G401.6 (cell line): ENCODE measurements at regions not wholly inside any gene's neighbourhood (a gene's known extent, or its start where the extent isn't known, plus 50 kb on each side); places are given as distances from the start of the nearest gene placed in this dataset.
"Not testable (repeated sequence)": the region's sequence is repeated elsewhere in the genome, so short reads cannot be mapped to it uniquely, and the experiment has no call there.

ENCODE experiments used
- FAIRE-seq: peaks from 2 replicates; lab custom pipeline; 2012; peaks lifted over from hg19 to GRCh38; lab: Jason Lieb, UNC

DNA sequence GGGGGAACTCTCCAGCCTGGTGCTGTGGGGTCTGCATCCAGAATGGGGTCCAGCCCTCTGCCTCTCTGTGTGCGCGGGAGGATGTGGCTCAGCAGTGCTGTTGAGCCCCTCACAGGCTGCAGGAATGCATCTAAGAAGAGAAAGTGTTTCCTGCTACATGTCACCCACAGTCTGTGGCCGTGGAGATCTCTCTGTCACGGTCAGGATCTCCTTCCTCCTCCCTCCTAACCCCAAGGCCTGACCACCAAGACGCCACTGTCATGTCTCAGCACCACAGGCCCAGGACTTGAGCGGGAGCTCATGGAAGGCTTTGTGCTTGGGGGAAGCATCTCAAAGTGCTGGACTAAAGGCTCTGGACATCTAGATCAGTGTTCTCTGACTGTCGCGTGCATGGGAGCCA lies 90.1 kb downstream of the SREK1 start:
- no peak for FAIRE-seq

DNA sequence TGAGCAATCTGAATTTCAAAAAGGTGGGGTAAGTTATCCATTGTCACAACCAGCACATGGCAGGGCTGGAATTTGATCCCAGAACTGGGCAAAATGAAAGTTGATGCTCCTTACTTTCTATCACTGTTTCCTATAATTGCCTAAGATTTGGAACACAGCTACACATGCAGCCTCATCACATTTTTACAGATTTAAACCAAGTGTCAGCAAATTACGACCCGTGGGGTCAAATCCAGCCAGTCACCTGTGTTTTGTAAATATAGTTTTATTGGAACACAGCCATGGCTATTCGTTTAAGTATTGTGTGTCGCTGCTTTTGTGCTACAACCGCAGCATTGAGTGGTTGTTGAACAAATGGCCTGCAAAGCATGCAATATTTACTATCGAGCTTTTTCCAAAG lies 94.3 kb downstream of the SREK1 start:
- no peak for FAIRE-seq

DNA sequence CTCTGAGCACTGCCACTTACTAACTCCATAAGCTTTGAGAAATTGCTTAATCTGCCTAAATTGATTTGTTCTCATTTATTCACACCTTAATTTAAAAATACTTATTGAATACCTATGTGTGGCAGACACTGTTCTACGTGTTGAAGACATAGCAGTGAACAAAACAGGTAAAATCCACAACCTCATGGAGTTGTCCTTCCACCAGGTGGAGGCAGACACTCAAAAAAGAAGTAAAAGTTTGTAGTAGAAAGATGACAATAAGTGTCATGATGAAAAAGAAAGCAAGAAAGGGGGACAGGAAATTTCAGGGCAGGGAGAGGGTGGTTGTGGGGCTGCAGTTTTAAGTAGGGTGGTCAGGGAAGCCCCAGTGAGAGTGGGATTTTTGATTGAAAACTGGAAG lies 94.9 kb downstream of the SREK1 start:
- no peak for FAIRE-seq

DNA sequence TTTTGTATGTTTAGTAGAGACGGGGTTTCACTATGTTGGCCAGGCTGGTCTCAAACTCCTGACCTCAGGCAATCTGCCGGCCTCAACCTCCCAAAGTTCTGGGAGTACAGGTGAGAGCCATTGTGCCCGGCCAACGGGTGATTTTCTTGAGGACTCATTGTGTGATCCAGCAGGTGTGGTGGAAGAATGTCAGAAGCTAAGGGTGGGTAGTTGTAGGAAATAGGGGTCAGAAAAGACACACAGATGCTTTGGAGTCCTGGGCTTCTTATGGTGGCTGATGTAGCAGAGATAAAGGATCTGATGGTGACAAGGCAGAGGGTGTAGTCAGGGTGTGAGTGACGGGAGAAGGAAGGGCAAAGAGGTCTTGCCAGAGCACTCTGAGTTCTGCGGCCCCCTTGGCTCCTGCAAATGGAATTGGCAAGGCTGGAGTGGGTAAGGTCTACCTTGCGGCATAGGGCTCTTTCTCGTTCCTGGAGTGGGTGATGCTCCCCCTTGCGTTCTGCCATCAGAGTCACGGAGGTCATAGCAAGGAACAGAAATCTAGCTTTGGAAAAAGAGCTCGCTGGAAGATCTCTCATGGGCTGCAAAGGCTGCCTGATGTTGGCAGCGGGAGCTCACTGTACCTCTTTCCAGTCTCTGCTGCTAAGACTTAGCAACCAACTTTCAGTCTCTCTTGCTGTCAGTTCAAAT lies 97.2 kb downstream of the SREK1 start:
- FAIRE-seq: no peak

DNA sequence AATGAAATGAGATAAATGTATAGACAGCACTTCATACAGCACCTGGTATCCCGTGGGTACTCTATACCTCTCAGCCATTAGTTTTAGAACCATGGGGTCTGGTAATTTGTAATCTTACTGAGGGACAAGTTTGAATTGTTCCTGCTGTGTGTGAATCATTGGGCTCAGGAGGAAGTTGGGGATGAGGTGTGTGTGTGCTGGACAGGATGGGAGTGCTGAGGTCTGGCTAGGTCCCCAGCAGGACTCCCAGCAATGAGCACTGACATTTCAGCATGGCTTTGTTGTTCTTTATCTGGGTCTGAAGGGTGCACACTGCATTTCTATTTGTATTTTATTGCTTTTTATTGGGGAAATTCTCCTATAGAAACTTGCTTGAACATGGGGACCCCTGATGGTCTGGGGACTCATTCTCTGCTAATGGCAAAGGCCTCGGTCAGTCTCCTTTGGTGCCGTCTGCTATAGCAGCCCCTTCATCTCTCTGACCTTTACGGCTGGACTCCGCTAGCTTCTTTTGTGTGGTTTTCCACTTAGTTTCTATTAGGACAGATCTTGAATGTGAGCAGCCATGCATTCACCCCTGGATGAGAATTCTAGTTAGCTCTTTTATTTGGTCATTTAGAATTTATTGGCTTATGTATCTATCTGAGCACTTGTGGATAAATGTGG lies 98.1 kb downstream of the SREK1 start:
- no peak for FAIRE-seq

DNA sequence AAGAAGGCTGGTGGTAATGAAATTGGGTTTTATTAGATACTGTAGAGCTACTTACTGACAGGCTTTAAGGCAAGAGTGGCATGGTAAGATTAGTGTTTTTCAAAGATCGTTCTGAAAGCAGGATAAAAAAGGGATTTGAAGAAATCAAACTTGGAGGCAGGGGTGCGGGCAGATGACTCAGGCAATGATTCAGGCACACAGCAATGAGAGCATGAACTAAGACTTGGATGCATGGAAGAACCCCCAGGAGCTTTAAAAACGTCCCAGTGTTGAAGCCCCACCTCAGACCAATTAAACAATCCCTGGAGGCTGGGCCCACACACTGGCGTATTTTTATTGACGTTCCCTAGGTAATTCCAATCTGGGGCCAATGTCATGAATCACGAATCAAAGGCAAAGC lies 102.5 kb downstream of the SREK1 start:
- no peak for FAIRE-seq

DNA sequence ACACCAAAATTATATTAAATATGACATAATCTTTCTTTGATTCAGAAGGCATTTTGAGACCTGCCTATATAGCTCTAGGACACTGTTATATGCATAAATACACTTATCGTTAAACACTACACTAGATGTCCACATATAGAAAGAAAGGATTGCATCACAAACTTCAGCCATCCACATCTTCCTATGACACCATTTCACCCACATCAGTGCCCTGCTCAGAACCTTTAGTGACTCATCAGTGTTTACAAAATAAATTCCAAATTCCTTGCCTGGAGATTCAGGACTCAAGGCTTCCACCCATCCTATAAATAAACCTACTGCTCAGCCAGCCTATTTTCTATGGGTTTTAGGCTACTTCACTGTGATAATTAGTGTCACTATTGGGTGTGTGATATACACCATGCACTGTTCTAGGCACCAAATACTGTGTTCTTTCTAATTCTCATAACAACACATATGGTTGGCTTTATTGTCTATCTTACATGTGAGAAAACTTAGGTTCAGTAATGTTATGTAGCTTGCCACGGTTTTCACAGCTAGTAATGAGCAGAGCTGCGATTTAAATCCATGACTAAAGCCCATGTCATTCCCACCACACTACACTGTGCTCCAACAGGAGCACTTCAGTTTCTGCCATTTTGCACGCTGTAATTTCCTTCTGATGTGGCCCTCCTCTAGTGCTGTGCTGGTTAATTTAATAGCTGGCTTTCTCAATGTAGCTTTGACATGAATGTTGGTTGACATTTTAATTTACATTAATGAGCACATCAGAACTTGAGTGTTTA lies 103.3 kb downstream of the SREK1 start:
- FAIRE-seq: no peak

DNA sequence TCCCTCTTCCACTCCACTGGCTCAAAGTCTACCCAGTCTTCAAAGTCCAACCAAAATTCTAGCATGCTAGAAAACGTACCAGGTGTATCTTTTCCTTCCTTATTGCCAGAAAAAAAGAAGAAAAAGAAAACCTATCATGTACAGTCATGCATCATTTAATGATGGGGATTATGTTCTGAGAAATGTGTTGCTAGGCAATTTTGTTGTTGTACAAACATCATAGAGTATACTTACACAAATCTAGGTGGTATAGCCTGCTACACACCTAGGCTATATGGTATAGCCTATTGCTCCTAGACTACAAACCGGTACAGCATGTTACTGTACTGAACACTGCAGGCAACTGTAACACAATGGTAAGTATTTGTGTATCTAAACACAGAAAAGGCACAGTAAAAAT lies 104.8 kb downstream of the SREK1 start:
- no peak for FAIRE-seq

DNA sequence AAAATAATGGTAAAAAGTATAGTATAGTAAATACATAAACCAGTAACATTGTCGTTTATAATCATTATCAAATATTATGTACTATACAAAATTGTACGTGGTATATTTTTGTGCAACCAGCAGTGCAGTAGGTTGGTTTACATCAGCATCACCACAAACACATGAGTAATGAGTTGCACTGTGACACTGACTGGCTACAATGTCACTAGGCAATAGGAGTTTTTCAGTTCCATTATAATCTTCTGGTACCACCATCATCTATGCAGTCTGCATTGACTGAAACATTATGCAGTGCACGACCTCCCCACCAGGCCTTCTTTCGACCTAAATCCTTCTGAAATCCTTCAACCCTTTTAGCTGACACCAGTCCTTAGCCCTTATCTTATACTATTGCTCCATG lies 105.8 kb downstream of the SREK1 start:
- no peak for FAIRE-seq

DNA sequence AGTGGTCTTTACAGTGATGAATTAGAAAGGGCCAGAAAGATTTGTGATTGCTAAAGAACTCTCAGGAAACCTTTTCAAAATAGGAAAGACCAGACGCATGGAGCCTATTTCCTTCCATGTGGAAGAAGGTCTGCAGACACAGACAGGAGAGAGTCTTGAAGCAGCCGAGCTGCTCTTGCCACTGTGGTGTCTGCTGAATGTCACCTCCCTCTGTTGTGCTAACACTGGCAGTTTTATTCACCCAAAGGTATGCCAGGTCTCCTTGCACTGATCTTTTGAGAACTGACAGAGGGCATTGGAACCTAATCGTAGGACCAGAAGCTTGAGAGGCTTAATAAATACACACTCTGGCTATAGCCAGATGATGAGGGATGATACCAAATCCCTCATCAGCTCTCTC lies 108.7 kb downstream of the SREK1 start:
- no peak for FAIRE-seq

DNA sequence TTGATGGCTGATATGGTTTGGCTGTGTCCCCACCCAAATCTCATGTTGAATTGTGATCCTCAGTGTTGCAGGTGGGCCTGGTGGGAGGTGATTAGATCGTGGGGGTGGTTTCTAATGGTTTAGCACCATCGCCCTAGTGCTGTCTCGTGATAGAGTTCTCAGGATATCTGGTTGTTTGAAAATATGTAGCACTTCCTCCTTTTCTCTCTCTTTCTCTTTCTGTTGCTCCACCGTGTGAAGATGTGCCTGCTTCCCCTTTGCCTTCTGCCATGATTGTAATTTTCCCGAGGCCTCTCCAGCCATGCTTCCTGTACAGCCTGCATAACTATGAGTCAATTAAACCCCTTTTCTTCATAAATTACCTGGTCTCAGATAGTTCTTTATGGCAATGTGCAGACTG lies 111.6 kb downstream of the SREK1 start:
- FAIRE-seq: no peak

DNA sequence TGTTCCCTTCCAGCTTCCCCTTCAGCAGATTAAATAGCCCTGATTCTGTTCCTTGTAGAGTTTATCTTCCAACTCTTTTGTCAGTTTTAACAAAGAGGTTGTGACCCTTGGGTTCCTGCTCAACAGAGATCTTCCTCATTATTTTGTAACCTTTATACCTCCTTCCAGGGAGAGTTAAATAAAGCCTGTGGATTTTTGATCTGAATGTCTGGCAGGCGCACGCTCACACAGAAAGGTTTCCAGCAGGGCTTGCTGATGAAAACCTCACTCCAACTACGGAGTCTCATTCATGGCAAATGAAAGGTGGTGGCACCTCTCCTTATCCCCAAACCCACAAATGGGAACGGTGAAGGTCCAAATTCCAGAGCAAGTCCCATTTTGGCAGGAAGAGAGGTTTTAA lies 129.0 kb downstream of the SREK1 start:
- no peak for FAIRE-seq

DNA sequence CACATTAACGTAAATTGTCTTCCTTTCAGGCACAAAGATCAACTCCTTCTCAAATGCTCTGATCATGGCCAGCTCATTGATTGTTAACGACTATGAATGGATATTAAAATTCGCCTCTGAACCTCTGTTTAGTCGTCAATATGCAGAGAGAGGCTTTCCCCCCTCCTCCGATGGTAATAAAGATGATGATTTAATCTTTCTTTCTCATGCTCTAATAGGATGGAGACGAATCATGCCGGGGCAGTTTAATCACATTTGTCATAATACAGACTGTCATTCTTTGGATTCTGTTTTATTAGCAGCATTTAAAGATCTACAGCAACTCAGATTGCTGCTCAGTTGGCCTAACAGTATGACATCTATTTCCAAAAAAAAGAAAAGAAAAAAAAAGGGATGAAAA lies 132.9 kb downstream of the SREK1 start:
- FAIRE-seq: no peak

DNA sequence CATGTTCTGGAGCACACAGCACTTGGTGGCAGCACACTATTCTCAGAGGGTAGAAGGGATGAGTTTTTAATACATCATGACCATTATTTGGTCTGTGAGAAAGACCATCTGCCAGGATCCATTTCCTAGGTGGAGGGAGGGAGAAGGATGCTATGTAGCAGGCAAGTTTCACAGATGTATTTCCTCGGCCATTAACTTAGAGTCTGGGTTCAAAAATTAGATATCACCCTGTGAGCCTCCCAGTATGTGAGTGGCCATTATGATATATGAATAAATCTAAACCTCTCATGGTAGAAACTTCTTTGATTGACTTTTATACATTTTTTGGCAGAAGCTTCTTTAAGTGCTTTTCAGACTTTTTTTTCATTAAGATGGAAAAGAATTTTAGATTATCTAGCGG lies 133.9 kb downstream of the SREK1 start:
- FAIRE-seq: no peak

DNA sequence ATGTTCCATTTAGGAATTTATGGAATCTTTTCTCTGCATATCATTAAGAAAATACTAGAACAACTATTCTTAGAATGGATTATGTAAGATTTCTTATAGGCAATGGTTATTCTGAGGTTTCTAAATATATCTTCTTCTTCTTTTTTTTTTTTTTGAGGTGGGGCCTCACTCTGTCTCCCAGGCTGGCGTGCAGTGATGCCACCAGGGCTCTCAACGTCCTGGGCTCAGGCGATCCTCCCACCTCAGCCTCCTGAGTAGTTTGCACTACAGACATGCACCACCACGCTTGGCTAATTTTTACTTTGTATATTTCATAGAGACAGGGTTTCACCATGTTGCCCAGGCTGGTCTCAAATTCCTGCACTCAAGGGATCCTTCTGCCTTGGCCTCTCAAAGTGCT lies 137.2 kb downstream of the SREK1 start:
- no peak for FAIRE-seq

DNA sequence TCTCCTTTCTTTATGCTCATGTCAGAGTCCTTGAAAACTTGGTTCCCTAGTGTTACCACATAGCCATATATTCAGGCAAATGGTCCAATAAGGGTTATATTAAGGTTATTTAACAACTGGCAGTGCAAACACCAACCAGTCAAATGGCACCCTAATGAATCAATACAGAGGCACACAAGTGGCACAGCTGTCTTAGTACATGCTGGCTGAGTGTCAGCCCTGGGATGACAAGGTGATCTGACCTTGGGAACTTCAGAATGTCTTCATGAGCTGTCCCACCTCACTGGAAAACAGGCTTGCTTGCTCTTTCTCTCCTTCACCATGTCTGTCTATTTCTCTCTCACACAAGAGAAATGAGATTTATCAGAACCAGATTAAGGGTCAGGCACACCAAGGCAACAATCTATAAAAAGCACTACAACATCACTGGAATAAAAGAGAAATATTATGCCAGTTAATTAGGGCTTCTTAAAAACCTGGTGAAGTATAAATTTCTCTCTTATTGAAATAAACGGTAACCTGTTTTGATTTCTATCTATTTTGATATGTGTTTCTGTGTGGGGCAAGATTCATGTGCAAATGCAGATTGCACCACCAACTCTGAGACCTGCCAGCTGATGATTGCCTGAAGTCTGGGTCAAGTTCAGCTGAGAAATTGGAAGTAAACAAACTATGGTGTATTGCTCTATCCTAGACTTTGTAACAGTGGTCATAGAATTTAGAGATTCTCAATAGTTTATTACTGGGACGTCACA lies 140.7 kb downstream of the SREK1 start:
- no peak for FAIRE-seq

DNA sequence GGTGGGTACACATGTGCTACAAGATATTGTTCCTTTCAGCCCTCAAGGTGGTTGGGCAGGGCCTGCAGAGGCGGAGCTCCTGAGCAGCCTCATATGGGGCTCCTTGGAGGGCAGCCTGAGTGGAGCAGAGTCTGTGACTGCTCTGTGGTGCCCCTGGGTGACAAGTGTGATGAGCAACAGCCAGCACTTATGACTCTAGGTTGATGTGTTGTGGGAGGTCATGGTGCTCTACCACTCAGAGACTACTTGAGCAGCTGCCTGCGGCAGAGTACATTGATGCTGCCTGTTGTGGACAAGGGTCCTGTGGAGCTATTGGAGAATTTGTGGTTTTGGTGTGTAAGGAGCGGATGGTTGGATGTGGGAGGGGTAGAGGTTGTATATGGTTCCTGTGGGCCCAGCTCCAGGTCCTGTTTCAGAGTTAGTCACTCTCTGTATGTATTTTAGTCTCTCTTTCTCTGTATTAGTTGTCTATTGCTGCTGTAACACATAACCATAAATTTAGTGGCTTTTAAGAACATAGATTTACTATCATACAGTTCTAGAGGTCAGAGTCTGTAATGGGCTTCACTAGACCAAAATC lies 141.3 kb downstream of the SREK1 start:
- no peak for FAIRE-seq

DNA sequence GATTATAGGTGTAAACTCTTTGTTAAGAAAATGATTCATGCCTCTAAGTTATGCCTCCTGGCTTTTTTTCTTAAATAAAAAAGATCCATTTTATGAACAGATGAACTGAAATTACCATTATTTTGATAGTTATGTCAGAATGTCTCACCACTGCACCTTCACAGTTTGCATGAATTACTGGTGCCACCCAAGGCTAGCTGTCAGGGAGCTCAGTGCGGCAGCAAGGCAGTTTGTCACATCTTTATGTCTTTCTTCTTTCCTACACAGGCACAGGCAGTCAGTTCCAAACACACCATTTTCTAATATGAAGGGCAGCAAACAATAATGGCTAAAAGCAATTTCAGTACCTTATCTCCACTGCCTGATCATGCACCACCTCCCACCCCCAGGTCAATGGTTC lies 147.7 kb downstream of the SREK1 start:
- FAIRE-seq: no peak

DNA sequence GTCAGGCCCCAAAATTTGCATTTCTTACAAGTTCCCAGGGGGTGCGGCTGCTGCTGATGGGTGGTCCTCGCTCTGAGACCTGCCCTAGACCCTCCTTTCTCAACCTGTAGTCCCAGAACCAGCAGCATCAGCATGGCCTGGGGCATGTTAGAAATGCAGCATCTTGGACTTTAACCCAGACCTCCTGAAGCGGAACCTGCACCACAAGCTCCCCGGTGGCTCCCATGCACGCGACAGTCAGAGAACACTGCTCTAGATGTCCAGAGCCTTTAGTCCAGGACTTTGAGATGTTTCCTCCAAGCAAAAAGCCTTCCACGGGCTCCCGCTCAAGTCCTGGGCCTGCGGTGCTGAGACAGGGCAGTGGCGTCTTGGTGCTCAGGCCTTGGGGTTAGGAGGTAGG lies 149.8 kb downstream of the SREK1 start:
- FAIRE-seq: not testable (repeated sequence)

DNA sequence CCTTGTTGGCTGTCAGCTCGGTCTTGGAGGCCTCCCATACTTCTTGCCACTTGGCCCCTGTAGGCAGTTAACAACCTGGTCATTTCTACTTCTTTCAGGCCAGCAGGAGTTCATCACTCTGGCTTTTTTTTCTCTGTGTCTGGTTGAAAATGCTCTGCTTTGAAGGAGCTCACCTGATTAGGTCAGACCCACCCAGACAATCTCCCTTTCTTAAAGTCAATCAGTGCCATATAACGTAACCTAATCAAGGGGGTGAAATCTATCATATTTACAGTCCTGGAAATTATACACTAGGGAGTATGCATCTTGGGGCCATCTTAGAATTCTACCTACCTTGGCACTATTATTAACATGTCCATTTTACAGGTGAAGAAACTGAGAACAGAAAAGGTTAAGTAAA lies 155.4 kb downstream of the SREK1 start:
- no peak for FAIRE-seq

DNA sequence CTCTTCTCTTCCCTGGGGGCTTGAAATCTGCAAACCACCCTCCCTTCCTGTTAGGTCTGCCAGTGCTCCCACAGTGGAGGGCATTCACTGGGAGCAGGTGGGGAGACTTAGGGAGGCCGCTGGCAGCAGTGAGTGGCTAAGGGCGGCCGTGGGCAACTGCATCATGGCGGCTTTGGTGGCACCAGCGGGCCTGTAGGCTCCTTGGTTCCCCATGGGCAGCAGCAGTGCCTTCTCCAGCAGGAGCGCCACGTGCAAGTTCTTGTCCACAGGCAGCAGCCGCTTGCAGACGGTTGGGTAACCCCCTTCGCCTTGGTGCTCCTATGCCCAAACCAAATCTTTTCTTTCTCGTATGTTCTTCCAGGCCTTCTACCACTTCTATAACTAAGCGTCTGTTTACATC lies 158.2 kb downstream of the SREK1 start:
- no peak for FAIRE-seq

DNA sequence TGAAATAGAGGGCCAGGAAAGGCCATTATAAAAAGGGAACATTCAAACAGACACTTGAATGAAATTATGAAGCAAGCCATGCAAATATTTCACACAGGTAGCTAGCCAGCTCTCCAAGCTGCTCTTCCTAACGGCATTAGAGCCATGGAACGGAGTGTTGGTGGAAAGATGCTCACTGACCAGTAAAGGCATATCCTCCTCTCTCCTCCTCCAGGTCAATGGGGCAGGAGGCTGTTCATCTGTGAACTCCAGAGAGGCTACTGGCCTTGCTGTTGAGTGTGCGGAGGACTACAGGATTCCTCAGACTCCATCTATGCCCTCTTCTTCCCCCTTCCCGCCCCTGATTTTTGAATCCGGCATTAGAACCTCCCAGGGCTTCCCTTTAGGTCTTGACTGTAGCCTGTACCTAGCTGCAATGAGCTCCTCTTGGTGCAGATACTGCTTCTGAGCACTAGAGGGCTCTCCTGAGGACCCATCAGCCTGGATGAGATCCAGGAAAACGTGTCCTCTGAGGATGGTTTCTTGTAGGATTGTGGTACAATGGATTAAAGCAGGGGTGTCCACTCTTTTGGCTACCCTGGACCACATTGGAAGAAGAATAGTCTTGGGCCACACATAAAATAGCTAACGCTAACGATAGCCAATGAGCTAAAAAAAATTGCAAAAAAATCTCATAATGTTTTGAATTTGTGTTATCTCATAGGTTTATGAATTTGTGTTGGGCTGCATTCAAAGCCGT lies 162.2 kb downstream of the SREK1 start:
- peak; percentile 15 for FAIRE-seq
